ENCODE measurements at regions not wholly inside any gene's neighbourhood (a gene's known extent, or its start where the extent isn't known, plus 50 kb on each side); places are given as distances from the start of the nearest gene placed in this dataset.

GRCh38 chr17:15036238-15036637 is 228.9 kb downstream of the PMP22 start:
- DNase-seq (ENCODE audit: extremely low spot score, unreplicated experiment), result no peak
- H3K9me3 Mint-ChIP-seq, result no peaks in the 10 kb centered on the region
- no peaks in the 10 kb centered on the region for H3K36me3 Mint-ChIP-seq
- H3K4me3 Mint-ChIP-seq, result no peak overlapping the region
- H3K4me1 Mint-ChIP-seq (ENCODE audit: unreplicated experiment), result peaks cover 18% of the 10 kb centered on the region
- peaks cover 24% of the 10 kb centered on the region for H3K27me3 Mint-ChIP-seq
- TF ChIP-seq CTCF (conservative IDR thresholded peaks at IDR 0.05), result no peak
- H3K27ac Mint-ChIP-seq, result no peak overlapping the region

- DNase-seq (ENCODE audit: extremely low spot score, unreplicated experiment), result no peak
- no peak for TF ChIP-seq CTCF (conservative IDR thresholded peaks at IDR 0.05)
- H3K27me3 Mint-ChIP-seq, result peaks cover 36% of the 10 kb centered on the region
- H3K9me3 Mint-ChIP-seq, result no peaks in the 10 kb centered on the region
- peaks cover 19% of the 10 kb centered on the region for H3K4me1 Mint-ChIP-seq (ENCODE audit: unreplicated experiment)
- no peak overlapping the region for H3K4me3 Mint-ChIP-seq
- no peak overlapping the region for H3K27ac Mint-ChIP-seq
- no peaks in the 10 kb centered on the region for H3K36me3 Mint-ChIP-seq
Observed at GRCh38 chr17:15031975-15032374, 233.2 kb downstream of the PMP22 start.

GRCh38 chr17:15029469-15029868 is 235.7 kb downstream of the PMP22 start:
- TF ChIP-seq CTCF (conservative IDR thresholded peaks at IDR 0.05), result no peak
- Mint-ChIP-seq H3K27me3 (peaks cover 27% of the 10 kb centered on the region), H3K4me1 (ENCODE audit: unreplicated experiment) (peaks cover 21% of the 10 kb centered on the region), H3K27ac (no peak overlapping the region), H3K9me3 (no peaks in the 10 kb centered on the region), H3K36me3 (no peaks in the 10 kb centered on the region), H3K4me3 (no peak overlapping the region)
- DNase-seq (ENCODE audit: extremely low spot score, unreplicated experiment), result no peak

- no peak for TF ChIP-seq CTCF (conservative IDR thresholded peaks at IDR 0.05)
- no peak for DNase-seq (ENCODE audit: extremely low spot score, unreplicated experiment)
- Mint-ChIP-seq H3K4me1 (ENCODE audit: unreplicated experiment) (peaks cover 21% of the 10 kb centered on the region), H3K27ac (no peak overlapping the region), H3K27me3 (peaks cover 22% of the 10 kb centered on the region), H3K4me3 (no peak overlapping the region), H3K36me3 (no peaks in the 10 kb centered on the region), H3K9me3 (no peaks in the 10 kb centered on the region)
Observed at GRCh38 chr17:15027853-15028252, 237.3 kb downstream of the PMP22 start.

- no peak overlapping the region for H3K4me3 Mint-ChIP-seq
- H3K27ac Mint-ChIP-seq, result no peak overlapping the region
- DNase-seq (ENCODE audit: extremely low spot score, unreplicated experiment), result no peak
- TF ChIP-seq CTCF (conservative IDR thresholded peaks at IDR 0.05), result no peak
- H3K36me3 Mint-ChIP-seq, result no peaks in the 10 kb centered on the region
- H3K27me3 Mint-ChIP-seq, result peaks cover 14% of the 10 kb centered on the region
- no peaks in the 10 kb centered on the region for H3K9me3 Mint-ChIP-seq
- peaks cover 9% of the 10 kb centered on the region for H3K4me1 Mint-ChIP-seq (ENCODE audit: unreplicated experiment)
Observed at GRCh38 chr17:15026088-15026487, 239.0 kb downstream of the PMP22 start.

Data from type B pancreatic cell (in vitro differentiated cells).